DMS153 (cell line): ENCODE measurements at regions not wholly inside any gene's neighbourhood (a gene's known extent, or its start where the extent isn't known, plus 50 kb on each side); places are given as distances from the start of the nearest gene placed in this dataset.

ENCODE experiments used
- DNase-seq: peaks from one replicate; lab custom pipeline; 2025; lab: John Stamatoyannopoulos, UW

GRCh38 chr1:218991089-218991488 is 182.6 kb upstream of the LYPLAL1 start:
- DNase-seq, result no peak

- DNase-seq, result no peak
Observed at GRCh38 chr1:218994615-218995014, 179.1 kb upstream of the LYPLAL1 start.

DNA sequence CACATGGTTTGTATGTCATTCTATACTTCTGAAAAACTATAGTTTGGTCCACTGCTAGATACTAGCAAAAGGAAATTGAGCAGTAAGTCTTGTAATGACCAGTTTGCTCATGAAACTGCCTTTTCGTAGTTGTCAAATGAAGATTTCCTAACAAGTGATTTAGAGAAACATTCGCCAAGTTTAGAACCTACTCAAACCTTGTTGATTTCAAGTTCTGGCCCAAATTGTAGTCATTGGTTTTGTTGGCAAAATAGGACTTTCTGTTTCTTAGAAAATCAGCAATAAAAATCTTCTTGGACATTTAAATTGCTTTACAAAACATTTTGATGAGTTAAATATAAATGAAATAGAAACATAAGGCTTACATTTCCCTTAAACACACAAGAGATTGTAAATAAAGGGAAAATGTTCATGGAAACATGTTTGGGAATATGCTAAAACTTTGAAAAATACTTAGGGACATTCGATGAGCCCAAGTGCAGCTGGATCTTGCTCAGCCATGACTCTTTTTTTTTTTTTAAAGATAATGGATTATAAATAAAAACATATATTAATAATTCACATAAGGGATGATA is 178.5 kb upstream of the LYPLAL1 start:
- DNase-seq, result no peak

DNA sequence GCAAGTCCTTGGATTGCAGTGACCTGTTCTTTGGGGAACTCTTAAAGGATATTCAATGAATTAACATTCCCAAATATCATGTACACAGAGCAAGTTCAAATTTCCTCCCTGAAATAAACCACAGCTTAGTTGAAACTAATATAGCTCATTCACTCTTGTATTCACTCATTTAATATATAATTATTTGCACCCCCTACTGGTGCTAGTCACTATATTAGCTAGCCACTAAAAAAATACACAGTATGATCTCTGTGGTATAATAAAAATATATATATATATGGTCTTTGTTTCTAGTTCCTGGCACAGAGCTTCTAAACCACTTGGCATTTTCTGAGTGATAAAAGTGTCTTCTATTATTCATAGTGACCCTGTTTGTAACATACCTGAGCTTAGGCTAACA is 177.3 kb upstream of the LYPLAL1 start:
- DNase-seq, result no peak

DNA sequence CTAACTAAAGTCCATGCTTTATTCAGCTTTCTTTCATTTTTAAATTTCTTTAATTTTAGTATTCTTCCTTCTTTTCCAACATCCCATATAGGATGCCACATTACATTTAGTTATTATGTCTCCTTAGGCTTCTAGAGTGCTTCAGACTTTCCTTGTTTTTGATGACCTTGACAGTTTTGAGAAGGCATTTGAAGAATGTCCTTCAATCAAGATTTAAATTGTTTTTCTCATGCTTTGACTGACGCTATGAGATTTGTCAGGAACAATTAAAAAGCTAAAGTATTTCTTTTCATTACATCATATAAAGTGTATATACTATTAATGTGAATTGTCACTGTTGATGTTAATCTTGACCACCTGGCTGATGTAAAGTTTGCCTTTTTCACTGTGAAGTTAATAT is 173.7 kb upstream of the LYPLAL1 start:
- DNase-seq, result no peak

- no peak for DNase-seq
Observed at GRCh38 chr1:219000631-219001030, 173.0 kb upstream of the LYPLAL1 start.

DNA sequence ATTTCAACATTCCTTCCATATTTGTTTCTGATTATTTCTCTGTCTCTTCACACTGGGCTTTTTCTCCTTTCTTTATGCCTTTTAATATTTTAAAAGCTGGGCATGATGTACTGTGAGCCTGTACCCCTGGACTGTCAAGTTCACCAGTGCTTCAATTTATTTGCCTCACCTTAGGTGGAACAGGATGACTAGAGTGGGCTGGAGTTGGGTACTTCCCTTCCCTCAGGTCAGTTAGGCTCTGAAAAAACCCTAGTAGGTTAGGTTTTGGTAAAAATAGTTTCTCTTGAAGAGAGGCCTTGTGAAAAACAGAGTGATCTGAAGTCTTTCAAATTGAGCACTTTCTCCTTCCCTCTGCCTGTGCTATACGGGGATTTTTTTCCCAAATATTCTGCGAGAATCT is 163.0 kb upstream of the LYPLAL1 start:
- no peak for DNase-seq

- no peak for DNase-seq
Observed at GRCh38 chr1:219020386-219020785, 153.3 kb upstream of the LYPLAL1 start.

- no peak for DNase-seq
Observed at GRCh38 chr1:219020846-219021245, 152.8 kb upstream of the LYPLAL1 start.

GRCh38 chr1:219027146-219027673 is 146.5 kb upstream of the LYPLAL1 start:
- no peak for DNase-seq

- DNase-seq, result no peak
Observed at GRCh38 chr1:219031809-219032208, 141.9 kb upstream of the LYPLAL1 start.

DNA sequence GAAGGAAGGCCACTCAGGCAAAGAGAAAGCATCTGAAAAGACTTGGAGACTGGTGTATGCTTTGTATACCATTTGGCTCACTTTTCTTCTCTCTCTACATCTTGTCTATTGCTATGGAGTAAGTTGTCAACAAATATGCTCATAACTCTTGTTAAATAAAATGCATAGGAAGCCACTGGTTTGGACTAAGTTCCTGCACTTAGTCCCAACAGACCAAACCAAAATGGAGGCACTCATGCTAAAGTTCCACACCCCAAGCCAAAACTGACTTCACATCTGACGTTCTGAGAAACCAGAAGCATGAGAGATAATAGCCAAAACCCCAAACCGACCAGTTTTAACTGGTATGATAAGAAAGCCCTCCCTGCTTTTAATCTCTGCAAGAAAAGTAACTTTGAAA is 135.3 kb upstream of the LYPLAL1 start:
- no peak for DNase-seq

DNA sequence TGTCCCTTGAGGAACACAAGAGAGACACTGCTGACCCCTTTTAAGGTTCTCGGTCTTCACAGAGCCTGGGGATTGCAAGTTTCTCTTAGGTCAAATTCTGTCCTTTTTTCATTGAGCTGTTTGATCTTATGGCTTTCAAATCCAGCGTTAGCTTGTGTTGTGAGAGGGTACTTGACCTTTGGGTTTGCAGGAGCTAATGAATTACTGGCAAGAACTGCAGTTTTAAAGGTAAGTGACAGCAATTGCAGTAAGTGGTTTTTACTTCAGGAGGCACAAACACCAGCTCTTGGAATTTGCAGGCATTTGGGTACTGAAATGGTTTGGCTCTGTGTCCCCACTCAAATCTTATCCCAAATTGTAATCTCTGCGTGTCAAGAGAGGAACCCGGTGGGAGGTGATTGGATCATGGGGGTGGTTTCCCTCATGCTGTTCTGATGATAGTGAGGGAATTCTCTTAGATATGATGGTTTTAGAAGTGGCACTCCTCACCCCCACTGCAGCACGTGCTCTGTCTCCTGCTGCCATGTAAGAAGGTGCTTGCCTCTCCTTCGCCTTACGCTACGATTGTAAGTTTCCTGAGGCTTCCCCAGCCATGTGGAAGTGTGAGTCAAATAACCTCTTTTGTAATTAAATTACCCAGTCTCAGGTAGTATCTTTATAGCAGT is 134.5 kb upstream of the LYPLAL1 start:
- DNase-seq, result no peak

- no peak for DNase-seq
Observed at GRCh38 chr1:219039682-219040154, 134.0 kb upstream of the LYPLAL1 start.

GRCh38 chr1:219040291-219040690 is 133.4 kb upstream of the LYPLAL1 start:
- DNase-seq, result no peak

GRCh38 chr1:219041141-219041540 is 132.5 kb upstream of the LYPLAL1 start:
- no peak for DNase-seq

DNA sequence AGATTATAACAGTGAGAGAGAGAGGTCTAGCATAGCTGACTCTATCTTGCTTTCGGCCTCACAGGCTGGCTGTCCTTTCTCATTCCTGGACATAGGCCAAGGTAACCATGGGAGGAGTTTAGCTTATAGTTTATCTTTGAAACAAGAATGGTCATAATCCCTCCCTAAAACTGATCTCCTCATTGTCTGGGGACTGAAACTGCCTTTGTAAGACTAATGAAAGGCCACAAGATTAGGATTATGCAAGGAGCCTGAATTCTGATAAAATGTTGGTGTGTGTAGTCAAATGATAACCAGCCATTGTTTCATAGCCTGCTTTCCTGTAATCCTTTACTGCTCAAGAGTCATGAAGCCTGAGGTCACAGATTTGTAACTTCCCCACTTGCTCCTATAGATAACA is 131.9 kb upstream of the LYPLAL1 start:
- no peak for DNase-seq

- no peak for DNase-seq
Observed at GRCh38 chr1:219042769-219043168, 130.9 kb upstream of the LYPLAL1 start.

GRCh38 chr1:219045246-219045645 is 128.4 kb upstream of the LYPLAL1 start:
- DNase-seq, result no peak

GRCh38 chr1:219049501-219049900 is 124.2 kb upstream of the LYPLAL1 start:
- DNase-seq, result no peak

DNA sequence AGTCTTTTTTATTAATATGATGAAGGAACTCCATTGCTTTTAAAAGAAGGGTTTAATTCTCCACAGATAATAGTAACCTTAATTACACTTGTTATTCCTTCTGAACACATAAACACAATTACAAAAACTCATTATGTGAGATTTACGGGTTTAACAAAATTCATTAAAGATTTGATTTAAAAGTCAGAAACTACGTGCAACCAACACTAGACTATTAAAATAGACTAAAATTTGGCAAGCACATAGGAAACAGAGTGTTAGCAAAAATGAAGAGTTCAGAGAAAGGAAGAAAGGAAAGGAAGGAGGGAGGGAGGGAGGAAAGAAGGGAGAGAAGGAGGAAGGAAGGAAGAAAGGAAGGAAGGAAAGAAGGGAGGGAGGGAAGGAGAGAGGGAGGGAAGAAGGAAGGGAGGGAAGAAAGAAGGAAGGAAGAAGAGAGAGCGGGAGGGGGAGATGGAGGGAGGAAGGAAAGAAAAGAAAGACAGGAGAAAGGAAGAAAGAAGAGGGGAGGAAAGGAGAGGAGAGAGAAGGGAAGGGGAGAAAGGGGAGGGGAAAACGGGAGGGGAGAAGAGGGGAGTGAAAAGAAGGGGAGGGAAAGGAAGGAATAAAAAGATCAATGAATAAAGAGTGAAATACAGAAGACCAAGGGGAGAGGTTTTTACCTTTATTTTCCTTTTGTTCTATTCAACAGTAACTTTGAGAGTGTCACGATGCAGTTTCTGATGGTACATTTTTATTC is 123.4 kb upstream of the LYPLAL1 start:
- DNase-seq, result no peak

- no peak for DNase-seq
Observed at GRCh38 chr1:219050822-219051125, 122.9 kb upstream of the LYPLAL1 start.

DNA sequence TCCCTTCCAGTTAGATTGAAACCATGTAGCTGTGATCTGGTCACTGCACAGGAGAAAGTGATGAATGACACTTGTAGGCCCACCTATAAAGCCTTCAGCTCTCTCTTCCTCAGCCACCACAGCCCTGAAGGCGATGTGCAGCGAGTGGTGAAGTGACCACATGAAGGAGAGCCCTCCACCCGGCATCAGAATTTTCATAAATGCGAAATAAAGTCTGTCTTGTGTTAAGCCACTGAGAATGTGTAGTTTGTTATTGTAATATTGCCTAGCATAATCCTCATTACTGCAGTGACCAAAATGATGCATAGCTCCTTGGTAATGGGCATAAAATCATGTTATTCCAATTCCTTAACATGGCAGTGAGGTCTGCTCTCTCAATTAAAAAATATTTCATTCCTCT is 122.1 kb upstream of the LYPLAL1 start:
- DNase-seq, result no peak
